Left ventricle myocardium inferior (tissue), 1 donor: ENCODE measurements at regions not wholly inside any gene's neighbourhood (a gene's known extent, or its start where the extent isn't known, plus 50 kb on each side); places are given as distances from the start of the nearest gene placed in this dataset.
"Not testable (repeated sequence)": the region's sequence is repeated elsewhere in the genome, so short reads cannot be mapped to it uniquely, and the experiment has no call there.

Source experiments
- DNase-seq: peaks from one replicate; pipeline ENCODE4 v3.0.0-alpha.2; 2020
- H3K27ac ChIP-seq: fragments of 200-600 bp; replicated peaks from 2 replicates; pipeline ENCODE4 v1.8.0; 2021
- H3K27me3 ChIP-seq: fragments of 200-600 bp; 2 replicates; pipeline ENCODE4 v1.8.0; 2021; ENCODE audit warnings: low read depth
- H3K36me3 ChIP-seq: fragments of 200-600 bp; 2 replicates; pipeline ENCODE4 v1.8.0; 2021
- H3K4me1 ChIP-seq: fragments of 200-600 bp; 2 replicates; pipeline ENCODE4 v1.8.0; 2021
- H3K4me3 ChIP-seq: fragments of 200-600 bp; 2 replicates; pipeline ENCODE4 v1.8.0; 2021; ENCODE audit warnings: mild to moderate bottlenecking, moderate library complexity
- H3K9me3 ChIP-seq: fragments of 200-600 bp; replicated peaks from 2 replicates; pipeline ENCODE4 v1.8.0; 2021
- intact Hi-C: fragments of 100-400 bp; cut with micrococcal nuclease; formaldehyde crosslinking; loops from one replicate; pipeline ENCODE4 v1.11.0; 2022
- TF ChIP-seq, protein P1 (sequence below): fragments of 200-600 bp; IDR thresholded peaks from 2 replicates; pipeline ENCODE4 v1.8.0; 2021; ENCODE audit warnings: antibody characterized with exemption, mild to moderate bottlenecking, borderline replicate concordance
- donor health status: DM: no; HTN: yes; CAD: no; lungs with severe emphysema.

DNA sequence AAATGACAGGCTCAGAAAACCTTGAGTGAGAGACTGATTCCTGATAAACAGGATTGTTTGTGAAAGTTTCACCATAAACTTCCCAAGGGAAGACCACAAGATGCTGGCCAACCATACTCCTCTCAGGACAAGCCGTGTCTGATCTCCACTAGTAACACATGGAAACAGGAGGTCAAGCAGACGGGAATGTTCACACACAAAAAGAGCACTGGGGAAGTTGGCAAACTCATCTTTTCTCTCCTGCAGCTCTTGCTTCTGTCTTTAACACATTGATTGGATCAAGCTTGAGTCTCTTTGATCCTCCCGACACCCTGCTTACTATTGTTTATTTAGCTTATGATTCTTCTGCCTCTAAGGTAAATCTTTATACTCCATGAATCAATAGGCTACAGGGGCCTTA lies 713.5 kb downstream of the PDCD6IP start:
- Histone ChIP-seq H3K4me1 (no peaks in the 10 kb centered on the region), H3K27ac (no peak overlapping the region), H3K4me3 (no peak overlapping the region), H3K27me3 (no peaks in the 10 kb centered on the region), H3K36me3 (no peaks in the 10 kb centered on the region), H3K9me3 (no peaks in the 10 kb centered on the region)
- TF ChIP-seq, protein P1, sequence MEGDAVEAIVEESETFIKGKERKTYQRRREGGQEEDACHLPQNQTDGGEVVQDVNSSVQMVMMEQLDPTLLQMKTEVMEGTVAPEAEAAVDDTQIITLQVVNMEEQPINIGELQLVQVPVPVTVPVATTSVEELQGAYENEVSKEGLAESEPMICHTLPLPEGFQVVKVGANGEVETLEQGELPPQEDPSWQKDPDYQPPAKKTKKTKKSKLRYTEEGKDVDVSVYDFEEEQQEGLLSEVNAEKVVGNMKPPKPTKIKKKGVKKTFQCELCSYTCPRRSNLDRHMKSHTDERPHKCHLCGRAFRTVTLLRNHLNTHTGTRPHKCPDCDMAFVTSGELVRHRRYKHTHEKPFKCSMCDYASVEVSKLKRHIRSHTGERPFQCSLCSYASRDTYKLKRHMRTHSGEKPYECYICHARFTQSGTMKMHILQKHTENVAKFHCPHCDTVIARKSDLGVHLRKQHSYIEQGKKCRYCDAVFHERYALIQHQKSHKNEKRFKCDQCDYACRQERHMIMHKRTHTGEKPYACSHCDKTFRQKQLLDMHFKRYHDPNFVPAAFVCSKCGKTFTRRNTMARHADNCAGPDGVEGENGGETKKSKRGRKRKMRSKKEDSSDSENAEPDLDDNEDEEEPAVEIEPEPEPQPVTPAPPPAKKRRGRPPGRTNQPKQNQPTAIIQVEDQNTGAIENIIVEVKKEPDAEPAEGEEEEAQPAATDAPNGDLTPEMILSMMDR, result no peak
- no peak for DNase-seq
- intact Hi-C loops, result no loop called here

DNA sequence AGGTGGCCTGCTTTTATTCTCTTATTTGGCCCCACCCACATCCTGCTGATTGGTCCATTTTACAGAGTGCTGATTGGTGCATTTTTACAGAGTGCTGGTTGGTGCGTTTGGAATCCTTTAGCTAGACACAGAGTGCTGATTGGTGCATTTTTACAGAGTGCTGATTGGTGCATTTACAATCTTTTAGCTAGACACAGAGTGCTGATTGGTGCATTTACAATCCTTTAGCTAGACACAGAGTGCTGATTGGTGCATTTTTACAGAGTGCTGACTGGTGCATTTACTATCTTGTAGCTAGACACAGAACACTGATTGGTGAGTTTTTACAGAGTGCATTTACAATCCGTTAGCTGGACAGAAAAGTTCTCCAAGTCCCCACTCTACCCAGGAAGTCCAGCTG lies 720.6 kb downstream of the PDCD6IP start:
- H3K27ac ChIP-seq, H3K4me3 ChIP-seq, H3K36me3 ChIP-seq, H3K4me1 ChIP-seq, H3K27me3 ChIP-seq, intact Hi-C loops, DNase-seq: not testable (repeated sequence)
- peaks cover 30% of the 10 kb centered on the region for H3K9me3 ChIP-seq

DNA sequence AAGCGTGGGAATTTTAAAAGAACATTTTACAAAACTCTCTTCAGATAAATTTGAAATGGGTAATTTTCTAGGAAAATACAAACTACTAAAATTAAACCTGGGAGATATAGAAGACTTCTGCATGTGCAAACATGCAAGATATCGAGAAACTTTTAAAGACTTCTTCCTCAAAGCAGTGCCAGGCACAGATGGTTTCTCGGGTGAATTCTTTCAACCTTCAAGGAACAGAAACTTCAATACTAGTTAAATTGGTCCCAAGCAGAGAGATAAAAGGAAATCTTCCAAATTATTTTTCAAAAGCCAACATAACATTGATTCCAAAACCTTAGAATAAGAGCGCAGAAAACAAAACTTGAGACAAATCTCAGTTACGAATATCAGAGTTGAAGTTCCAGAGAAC lies 732.7 kb downstream of the PDCD6IP start:
- intact Hi-C loops, result no loop called here
- Histone ChIP-seq H3K9me3 (no peaks in the 10 kb centered on the region), H3K27ac (no peak overlapping the region), H3K27me3 (no peaks in the 10 kb centered on the region), H3K4me3 (no peak overlapping the region), H3K36me3 (no peaks in the 10 kb centered on the region), H3K4me1 (no peaks in the 10 kb centered on the region)
- DNase-seq, result no peak
- TF ChIP-seq, protein P1, result no peak

DNA sequence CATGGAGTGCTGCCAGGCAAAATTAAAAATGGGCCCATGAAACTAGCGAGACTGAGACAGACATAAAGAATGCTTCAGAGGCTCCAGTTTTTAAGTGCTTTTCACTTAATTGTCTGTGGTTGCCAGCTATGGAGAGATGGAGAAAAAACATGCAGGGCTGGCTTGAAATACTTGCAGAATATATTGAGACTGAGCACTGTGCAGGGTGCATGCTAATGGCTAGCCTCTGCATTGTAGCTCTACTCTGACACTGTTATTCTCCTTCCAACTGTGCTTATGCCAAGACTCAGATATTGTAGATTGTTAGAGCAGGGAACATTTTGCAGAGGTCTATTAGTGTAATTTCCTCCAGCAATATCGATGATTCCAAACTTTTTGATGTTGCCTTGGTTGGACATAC lies 735.0 kb downstream of the PDCD6IP start:
- Histone ChIP-seq H3K4me1 (no peaks in the 10 kb centered on the region), H3K36me3 (no peaks in the 10 kb centered on the region), H3K9me3 (no peaks in the 10 kb centered on the region), H3K27ac (no peak overlapping the region), H3K4me3 (no peak overlapping the region), H3K27me3 (no peaks in the 10 kb centered on the region)
- intact Hi-C loops, result no loop called here
- no peak for DNase-seq
- TF ChIP-seq, protein P1, result no peak

DNA sequence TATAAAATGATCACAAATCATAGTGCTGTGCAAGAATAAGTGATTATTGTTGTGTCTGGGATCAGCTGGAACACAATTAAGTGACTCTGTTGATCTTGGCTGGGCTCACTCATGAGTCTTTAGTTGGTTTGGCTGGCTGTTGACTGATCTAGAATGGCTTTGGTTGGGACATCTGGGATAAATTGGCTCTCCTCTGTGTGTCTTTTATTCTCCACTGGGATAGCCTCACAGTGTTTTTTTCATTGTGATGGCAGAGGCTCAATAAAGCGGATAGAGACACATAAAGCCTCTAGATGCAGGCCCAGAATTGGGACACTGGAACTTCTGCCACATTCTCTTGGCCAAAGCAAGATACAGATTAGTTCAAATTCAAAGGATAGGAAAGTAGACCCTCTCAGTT lies 735.6 kb downstream of the PDCD6IP start:
- intact Hi-C loops, result no loop called here
- no peak overlapping the region for H3K27ac ChIP-seq
- DNase-seq, result no peak
- H3K4me1 ChIP-seq, result no peaks in the 10 kb centered on the region
- H3K27me3 ChIP-seq, result no peaks in the 10 kb centered on the region
- H3K36me3 ChIP-seq, result no peaks in the 10 kb centered on the region
- no peaks in the 10 kb centered on the region for H3K9me3 ChIP-seq
- TF ChIP-seq, protein P1, result no peak
- no peak overlapping the region for H3K4me3 ChIP-seq

DNA sequence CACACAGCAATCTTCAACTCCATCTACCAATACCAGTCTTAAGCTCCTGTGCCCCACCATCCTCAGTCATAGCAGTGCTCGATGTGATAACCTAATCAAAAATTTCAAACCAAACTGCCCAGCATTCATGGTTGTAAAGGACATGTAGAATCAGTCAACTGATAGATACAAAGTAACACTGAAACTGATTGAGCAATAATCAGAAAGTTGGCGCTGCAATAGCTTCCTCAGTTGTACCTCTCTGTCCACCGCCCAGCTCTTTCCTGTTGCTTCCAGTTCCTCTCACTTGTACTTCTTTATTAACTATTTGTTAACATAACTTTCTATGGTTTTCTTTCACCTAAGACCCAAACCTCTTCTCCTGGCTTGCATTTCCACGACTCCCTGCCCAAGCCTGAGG lies 745.7 kb downstream of the PDCD6IP start:
- H3K9me3 ChIP-seq, result no peaks in the 10 kb centered on the region
- H3K27ac ChIP-seq, result no peak overlapping the region
- H3K36me3 ChIP-seq, result no peaks in the 10 kb centered on the region
- no peak overlapping the region for H3K4me3 ChIP-seq
- H3K27me3 ChIP-seq, result no peaks in the 10 kb centered on the region
- intact Hi-C loops, result no loop called here
- TF ChIP-seq, protein P1, result no peak
- no peaks in the 10 kb centered on the region for H3K4me1 ChIP-seq
- DNase-seq, result no peak
